ENCODE measurements at regions not wholly inside any gene's neighbourhood (a gene's known extent, or its start where the extent isn't known, plus 50 kb on each side); places are given as distances from the start of the nearest gene placed in this dataset.
"Not testable (repeated sequence)": the region's sequence is repeated elsewhere in the genome, so short reads cannot be mapped to it uniquely, and the experiment has no call there.

DNA sequence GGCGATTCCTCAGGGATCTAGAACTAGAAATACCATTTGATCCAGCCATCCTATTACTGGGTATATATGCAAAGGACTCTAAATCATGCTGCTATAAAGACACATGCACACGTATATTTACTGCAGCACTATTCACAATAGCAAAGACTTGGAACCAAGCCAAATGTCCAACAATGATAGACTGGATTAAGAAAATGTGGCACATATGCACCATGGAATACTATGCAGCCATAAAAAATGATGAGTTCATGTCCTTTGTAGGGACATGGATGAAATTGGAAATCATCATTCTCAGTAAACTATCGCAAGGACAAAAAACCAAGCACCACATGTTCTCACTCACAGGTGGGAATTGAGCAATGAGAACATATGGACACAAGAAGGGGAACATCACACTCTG, 93.1 kb upstream of the NT5E start:
- POLR2A ChIA-PET, ATAC-seq: not testable (repeated sequence)
- intact Hi-C loops (cut with micrococcal nuclease; ENCODE audit: unreplicated experiment): loop anchor here (2.0 kb wide), 1 partner anchor 180 kb away; no protein-coding TSS in a partner anchor

GRCh38 chr6:85355816-85356215, 94.1 kb upstream of the NT5E start:
- POLR2A ChIA-PET: no interaction called here
- ATAC-seq (no peak), DNase-seq (ENCODE audit: low read depth, low spot score) (no peak)
- Histone ChIP-seq H3K27ac (ENCODE audit: low read length) (no peak overlapping the region), H3K4me3 (ENCODE audit: low read depth in 2 of 2, low read length in 2 of 2) (no peak overlapping the region), H3K27me3 (ENCODE audit: control insufficient read depth, insufficient read depth, low read length) (no peaks in the 10 kb centered on the region), H3K4me1 (ENCODE audit: control insufficient read depth, insufficient read depth, low read length) (no peaks in the 10 kb centered on the region; the same call in 1 of the 2 replicates), H3K9me3 (ENCODE audit: control insufficient read depth, insufficient read depth, low read depth, low read length) (no peaks in the 10 kb centered on the region), H3K36me3 (ENCODE audit: control insufficient read depth, insufficient read depth, low read length) (no peaks in the 10 kb centered on the region)
- in situ Hi-C loops (cut with HindIII; ENCODE audit: low pct_unique_long_range_greater_than_20kb, low sequenced_read_pairs): no loop called here
- intact Hi-C loops (cut with micrococcal nuclease; ENCODE audit: unreplicated experiment): loop anchor here (1.0 to 2.0 kb wide), 2 partner anchors 127 to 181 kb away; no protein-coding TSS in a partner anchor
- TF ChIP-seq SIN3A (IDR thresholded peaks at IDR 0.05; ENCODE audit: borderline replicate concordance, insufficient read depth, low read depth, low read length): no peak
- TF ChIP-seq CTCF (IDR thresholded peaks at IDR 0.05): no peak
- no peak for TF ChIP-seq TCF7L2 (IDR thresholded peaks at IDR 0.05; ENCODE audit: low read depth, low read length)
- TF ChIP-seq, protein P1, sequence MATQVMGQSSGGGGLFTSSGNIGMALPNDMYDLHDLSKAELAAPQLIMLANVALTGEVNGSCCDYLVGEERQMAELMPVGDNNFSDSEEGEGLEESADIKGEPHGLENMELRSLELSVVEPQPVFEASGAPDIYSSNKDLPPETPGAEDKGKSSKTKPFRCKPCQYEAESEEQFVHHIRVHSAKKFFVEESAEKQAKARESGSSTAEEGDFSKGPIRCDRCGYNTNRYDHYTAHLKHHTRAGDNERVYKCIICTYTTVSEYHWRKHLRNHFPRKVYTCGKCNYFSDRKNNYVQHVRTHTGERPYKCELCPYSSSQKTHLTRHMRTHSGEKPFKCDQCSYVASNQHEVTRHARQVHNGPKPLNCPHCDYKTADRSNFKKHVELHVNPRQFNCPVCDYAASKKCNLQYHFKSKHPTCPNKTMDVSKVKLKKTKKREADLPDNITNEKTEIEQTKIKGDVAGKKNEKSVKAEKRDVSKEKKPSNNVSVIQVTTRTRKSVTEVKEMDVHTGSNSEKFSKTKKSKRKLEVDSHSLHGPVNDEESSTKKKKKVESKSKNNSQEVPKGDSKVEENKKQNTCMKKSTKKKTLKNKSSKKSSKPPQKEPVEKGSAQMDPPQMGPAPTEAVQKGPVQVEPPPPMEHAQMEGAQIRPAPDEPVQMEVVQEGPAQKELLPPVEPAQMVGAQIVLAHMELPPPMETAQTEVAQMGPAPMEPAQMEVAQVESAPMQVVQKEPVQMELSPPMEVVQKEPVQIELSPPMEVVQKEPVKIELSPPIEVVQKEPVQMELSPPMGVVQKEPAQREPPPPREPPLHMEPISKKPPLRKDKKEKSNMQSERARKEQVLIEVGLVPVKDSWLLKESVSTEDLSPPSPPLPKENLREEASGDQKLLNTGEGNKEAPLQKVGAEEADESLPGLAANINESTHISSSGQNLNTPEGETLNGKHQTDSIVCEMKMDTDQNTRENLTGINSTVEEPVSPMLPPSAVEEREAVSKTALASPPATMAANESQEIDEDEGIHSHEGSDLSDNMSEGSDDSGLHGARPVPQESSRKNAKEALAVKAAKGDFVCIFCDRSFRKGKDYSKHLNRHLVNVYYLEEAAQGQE (IDR thresholded peaks at IDR 0.05; ENCODE audit: insufficient read depth in 1 of 2, low read depth in 2 of 2, low read length in 1 of 2): no peak
- TF ChIP-seq POLR2AphosphoS5 (IDR thresholded peaks at IDR 0.05; ENCODE audit: low read depth, low read length): no peak
- CTCF ChIA-PET: interaction anchor here (1.4 to 1.7 kb wide), 2 partner anchors 127 to 181 kb away, joined by 4 to 9 read pairs; no protein-coding TSS in a partner anchor
- BruUV-seq (replicated peaks): no TSS peak

More for the DNA sequence above, 93.1 kb upstream of the NT5E start:
- CTCF ChIA-PET; in situ Hi-C loops (cut with HindIII; ENCODE audit: low pct_unique_long_range_greater_than_20kb, low sequenced_read_pairs); H3K27ac ChIP-seq (ENCODE audit: low read length); BruUV-seq (replicated peaks); H3K9me3 ChIP-seq (ENCODE audit: control insufficient read depth, insufficient read depth, low read depth, low read length); DNase-seq (ENCODE audit: low read depth, low spot score); H3K4me3 ChIP-seq (ENCODE audit: low read depth in 2 of 2, low read length in 2 of 2); H3K4me1 ChIP-seq (ENCODE audit: control insufficient read depth, insufficient read depth, low read length); H3K27me3 ChIP-seq (ENCODE audit: control insufficient read depth, insufficient read depth, low read length); H3K36me3 ChIP-seq (ENCODE audit: control insufficient read depth, insufficient read depth, low read length): not testable (repeated sequence)

DNA sequence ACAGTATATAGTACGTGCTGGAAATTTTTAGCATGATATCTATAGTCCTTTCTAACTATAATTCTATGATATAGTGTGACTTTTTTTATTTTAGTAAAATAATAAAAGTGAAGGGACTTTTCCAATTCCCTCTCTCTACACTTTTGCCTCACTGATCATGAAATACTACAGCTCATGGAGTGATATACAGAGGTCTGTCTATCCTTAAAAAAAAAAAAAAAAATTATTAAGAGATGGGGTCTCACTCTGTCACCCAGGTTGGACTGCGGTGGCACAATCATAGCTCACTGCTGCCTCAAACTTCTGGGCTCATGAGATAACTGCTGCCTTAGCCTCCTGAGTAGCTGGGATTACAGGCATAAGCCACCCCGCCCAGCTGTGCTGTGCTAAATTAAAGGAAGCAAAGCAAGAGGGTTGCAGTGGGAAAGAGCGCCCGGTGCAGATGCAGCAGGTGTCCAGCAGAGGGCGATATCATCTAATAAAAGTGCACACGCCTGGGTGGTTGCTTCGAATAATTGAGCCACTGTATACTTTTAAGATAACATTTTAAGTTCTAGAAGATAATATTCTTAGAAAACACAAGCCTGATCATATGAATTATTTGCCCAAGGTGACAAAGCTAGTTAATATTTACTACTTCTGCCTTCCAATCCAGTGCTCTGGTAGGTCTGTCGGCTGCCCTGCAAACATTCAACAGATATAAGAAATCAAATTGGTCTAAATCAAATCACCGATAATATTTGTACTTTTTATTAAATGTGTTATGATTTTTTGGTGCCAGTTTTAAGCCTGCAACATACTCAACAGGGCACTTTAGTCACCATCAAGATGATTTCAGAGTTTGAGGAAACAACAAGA, 94.9 kb upstream of the NT5E start:
- TF ChIP-seq TCF7L2 (IDR thresholded peaks at IDR 0.05; ENCODE audit: low read depth, low read length) (no peak), CTCF (IDR thresholded peaks at IDR 0.05) (peak; percentile 95)
- Histone ChIP-seq H3K27ac (ENCODE audit: low read length) (no peak overlapping the region), H3K36me3 (ENCODE audit: control insufficient read depth, insufficient read depth, low read length) (no peaks in the 10 kb centered on the region), H3K4me1 (ENCODE audit: control insufficient read depth, insufficient read depth, low read length) (no peaks in the 10 kb centered on the region), H3K4me3 (ENCODE audit: low read depth in 2 of 2, low read length in 2 of 2) (no peak overlapping the region), H3K27me3 (ENCODE audit: control insufficient read depth, insufficient read depth, low read length) (no peaks in the 10 kb centered on the region), H3K9me3 (ENCODE audit: control insufficient read depth, insufficient read depth, low read depth, low read length) (no peaks in the 10 kb centered on the region)
- BruUV-seq (replicated peaks): no TSS peak
- DNase-seq (ENCODE audit: low read depth, low spot score): peak; percentile 75
- POLR2A ChIA-PET: interaction anchor here (0.6 kb wide), 1 partner anchor 1004 kb away, joined by 5 read pairs; no protein-coding TSS in a partner anchor
- intact Hi-C loops (cut with micrococcal nuclease; ENCODE audit: unreplicated experiment) (loop anchor here (1.0 kb wide), 1 partner anchor 128 kb away; no protein-coding TSS in a partner anchor), in situ Hi-C loops (cut with HindIII; ENCODE audit: low pct_unique_long_range_greater_than_20kb, low sequenced_read_pairs) (no loop called here)
- peak; percentile 96 for ATAC-seq
- CTCF ChIA-PET: interaction anchor here (0.7 to 1.7 kb wide), 7 partner anchors 16 to 438 kb away, joined by 3 to 9 read pairs (median 5); no protein-coding TSS in a partner anchor
